ENCODE measurements at regions not wholly inside any gene's neighbourhood (a gene's known extent, or its start where the extent isn't known, plus 50 kb on each side); places are given as distances from the start of the nearest gene placed in this dataset.
"Not testable (repeated sequence)": the region's sequence is repeated elsewhere in the genome, so short reads cannot be mapped to it uniquely, and the experiment has no call there.

GRCh38 chr18:73688851-73689711, 458.6 kb downstream of the FBXO15 start:
- DNase-seq (ENCODE audit: low read depth in 2 of 3, low spot score in 1 of 3), result no peak

DNA sequence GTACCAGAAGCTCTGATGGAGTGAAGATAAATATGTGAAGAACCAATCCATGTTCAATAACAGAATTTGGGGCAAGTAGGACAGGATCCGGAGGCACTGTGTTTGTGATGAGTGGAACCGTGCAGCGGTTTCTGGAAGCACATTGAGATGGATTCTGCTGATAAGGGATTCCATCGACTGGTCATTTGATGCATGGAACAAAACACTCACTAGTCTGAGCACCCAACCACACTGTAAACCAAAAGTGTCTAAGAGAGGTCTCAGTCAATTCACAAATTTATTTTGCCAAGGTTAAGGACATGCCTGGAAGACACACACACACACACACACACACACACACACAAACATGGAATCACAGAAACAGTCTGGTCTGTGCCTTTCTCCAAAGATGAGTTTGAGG, 459.5 kb downstream of the FBXO15 start:
- no peak for DNase-seq (ENCODE audit: low read depth in 2 of 3, low spot score in 1 of 3)

DNA sequence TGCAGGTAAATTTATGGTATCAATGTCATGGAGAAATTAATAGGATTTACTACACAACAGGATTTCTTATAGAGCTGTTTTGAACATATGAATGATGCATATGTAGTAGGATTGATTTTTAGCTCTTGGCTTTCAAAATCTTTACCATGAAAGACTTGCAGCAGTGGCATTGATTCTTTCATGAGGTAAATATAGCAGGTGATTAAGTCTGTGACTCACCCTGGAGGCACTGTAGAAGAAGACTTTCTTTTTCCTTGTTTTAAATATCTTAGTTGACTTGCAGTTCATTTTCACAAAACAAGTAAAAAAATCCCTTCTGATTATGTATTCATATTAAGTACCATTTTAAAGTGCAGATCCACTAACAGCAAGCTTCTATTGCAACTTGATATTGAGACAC, 463.0 kb downstream of the FBXO15 start:
- DNase-seq (ENCODE audit: low read depth in 2 of 3, low spot score in 1 of 3), result no peak

GRCh38 chr18:73683409-73684238, 464.0 kb downstream of the FBXO15 start:
- DNase-seq (ENCODE audit: low read depth in 2 of 3, low spot score in 1 of 3), result no peak

DNA sequence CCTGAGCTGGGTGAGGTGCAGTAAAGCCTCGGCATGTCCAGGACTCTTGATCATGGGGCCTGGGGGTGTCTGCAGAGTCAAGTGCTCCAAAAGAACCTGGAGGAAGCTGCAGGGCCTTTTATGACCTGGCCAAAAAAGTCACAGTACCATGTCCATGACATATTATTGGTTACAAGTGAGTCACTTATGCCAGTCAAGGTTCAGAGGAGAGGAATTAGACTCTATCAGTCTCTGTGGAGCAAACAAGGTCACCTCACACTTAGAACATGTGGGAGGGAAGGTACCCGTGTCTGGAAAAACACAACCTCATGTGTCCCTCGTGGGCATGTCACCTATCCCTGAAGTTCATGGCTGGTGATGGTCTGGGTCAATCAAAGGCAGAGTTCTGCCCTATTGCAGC, 465.7 kb downstream of the FBXO15 start:
- DNase-seq (ENCODE audit: low read depth in 2 of 3, low spot score in 1 of 3), result no peak

DNA sequence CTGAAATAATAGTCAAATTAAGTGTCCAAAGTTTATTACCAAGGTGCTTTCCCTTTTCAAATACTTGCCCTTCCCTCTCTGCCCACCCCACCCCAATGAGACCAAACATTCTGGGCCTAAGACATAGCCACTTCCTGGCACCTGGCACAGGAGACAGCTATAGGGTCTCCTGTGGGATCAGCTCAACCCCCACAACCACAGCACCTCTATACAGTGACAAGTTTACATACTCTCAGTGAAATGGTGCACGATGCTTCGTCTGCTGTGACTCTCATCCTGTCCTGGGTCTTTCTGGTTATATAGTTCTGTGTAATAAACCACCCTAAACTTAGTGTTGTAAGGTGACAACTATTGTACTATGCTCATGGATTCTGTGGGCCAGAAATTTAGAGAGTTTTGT, 466.2 kb downstream of the FBXO15 start:
- DNase-seq (ENCODE audit: low read depth in 2 of 3, low spot score in 1 of 3), result no peak

DNA sequence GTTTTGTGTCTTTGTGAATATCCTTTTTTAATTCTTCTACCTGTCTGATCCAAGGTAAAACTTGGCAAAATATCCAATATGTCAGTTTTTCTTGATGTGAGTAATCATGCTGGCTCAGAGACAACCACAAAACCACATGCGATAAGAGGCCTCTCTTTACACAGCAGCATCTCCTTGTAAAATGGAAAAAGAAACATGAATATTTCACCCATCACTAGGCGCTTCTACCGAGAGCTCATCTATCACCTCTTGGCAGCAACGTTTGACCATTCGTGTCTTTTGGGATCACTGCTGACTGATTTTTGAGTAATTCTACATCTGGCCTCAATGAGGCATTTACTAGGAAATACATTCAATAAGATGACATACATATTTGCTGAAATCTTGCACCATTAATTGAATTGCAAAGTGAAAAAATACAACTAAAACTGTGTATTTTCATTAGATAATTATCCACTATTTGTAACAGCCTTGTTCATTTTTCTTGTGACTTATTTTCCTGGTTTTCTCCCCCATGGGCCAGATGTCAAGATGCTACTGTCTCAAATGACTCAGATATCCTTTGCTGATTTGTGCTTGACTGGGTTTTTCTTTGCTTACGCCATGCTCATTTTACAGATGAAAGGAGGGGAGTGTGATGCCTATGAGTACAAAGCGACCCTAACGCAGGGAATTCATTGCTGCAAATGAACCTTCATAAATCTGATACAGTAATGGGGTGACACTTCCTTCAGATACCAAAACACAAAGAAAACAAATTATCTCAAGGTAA, 467.5 kb downstream of the FBXO15 start:
- no peak for DNase-seq (ENCODE audit: low read depth in 2 of 3, low spot score in 1 of 3)

DNA sequence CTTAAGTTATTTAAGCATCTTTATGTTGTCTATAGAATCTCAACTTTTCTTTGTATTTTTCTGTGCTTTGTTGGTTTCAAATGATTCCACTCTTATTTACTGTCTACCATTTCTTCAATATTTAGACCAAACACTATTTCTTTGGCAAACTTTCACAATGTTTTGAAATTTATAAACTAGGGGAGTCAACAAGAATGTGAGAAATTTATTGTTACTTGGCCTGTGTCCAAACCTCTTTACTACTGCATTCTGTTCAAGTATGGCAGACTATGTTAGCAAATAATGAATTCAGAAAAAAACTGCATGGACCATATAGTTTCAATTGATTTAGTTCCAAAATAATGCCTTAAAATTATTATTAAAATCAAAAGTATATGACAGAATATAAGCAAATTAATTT, 470.2 kb downstream of the FBXO15 start:
- DNase-seq (ENCODE audit: low read depth in 2 of 3, low spot score in 1 of 3), result no peak

DNA sequence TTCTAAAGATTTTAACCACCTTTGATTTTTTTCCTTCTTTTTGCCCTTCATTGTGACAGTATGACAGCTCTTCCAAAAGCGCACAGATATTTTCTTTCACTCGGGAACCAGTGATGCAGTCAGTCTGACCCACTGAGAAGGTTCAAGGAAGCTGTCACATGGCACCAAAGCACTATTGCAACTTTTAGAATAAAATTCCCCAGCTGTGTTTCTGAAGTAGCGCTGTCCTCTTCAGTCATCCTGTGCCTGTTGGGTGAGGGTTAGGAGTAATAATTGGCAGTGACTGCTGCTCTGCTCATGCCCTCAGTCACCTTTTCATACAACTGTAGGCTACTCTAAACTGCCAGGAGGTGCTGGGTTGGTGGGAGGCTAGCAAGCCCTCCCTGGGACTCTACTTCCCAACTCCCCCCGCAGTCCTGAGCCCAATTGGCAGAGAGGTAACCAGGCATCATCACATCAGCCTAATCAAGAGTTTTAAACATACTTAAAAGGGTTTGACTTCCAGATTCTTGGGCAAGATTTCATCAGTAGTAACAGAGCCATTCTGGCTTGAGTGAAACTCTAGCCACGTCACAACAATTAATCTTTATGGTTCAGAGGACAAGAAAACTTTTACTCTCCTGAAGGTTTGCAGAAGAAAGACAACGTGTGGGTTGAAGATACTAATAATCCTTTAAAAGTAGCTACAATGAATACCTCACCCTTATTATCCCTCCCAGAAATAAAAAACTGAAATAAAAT, 473.3 kb downstream of the FBXO15 start:
- DNase-seq (ENCODE audit: low read depth in 2 of 3, low spot score in 1 of 3), result no peak

- not testable (repeated sequence) for DNase-seq (ENCODE audit: low read depth in 2 of 3, low spot score in 1 of 3)
Measured at GRCh38 chr18:73671480-73671879, 476.2 kb downstream of the FBXO15 start.

DNA sequence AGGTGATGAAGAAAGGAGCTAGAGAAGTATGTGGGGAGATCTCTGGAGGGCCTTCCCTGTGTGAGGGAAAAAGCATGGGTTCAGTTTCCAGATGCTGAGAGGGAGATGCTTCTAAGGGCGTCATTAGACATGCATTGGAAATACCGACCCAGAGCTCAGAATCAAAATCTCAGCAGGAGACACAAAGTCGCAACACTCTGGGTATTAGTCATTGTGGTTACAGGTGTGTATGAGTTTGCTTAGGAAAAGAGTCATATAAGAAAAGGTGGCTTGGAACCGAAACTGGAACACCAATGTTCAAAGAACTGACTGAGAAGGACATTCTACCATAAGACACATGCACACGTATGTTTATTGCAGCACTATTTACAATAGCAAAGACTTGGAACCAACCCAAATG, 477.1 kb downstream of the FBXO15 start:
- no peak for DNase-seq (ENCODE audit: low read depth in 2 of 3, low spot score in 1 of 3)

GRCh38 chr18:73670039-73670438, 477.6 kb downstream of the FBXO15 start:
- DNase-seq (ENCODE audit: low read depth in 2 of 3, low spot score in 1 of 3), result no peak

- DNase-seq (ENCODE audit: low read depth in 2 of 3, low spot score in 1 of 3), result no peak
Measured at GRCh38 chr18:73669297-73669696, 478.3 kb downstream of the FBXO15 start.

GRCh38 chr18:73668051-73668450, 479.6 kb downstream of the FBXO15 start:
- no peak for DNase-seq (ENCODE audit: low read depth in 2 of 3, low spot score in 1 of 3)

GRCh38 chr18:73666772-73667171, 480.9 kb downstream of the FBXO15 start:
- DNase-seq (ENCODE audit: low read depth in 2 of 3, low spot score in 1 of 3), result no peak

DNA sequence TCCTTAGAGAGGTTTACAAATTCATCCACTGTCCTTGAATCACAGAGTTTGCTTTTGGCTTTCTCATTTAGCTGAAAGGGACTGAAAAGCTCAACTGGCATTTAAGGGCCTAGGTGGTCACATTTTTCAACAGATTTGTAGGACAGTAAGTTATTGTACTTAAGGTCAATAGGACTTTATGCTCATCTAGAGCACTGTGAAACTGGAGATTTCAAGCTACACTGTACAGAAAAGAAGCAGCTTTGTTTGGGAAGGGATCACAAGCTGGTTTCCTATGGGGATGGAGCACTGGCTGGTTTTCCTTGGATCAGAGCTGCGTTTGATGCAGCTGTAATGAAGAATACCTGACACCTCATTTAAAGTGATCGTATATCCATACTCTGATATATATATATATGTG, 482.7 kb downstream of the FBXO15 start:
- DNase-seq (ENCODE audit: low read depth in 2 of 3, low spot score in 1 of 3), result no peak

- no peak for DNase-seq (ENCODE audit: low read depth in 2 of 3, low spot score in 1 of 3)
Measured at GRCh38 chr18:73663581-73663980, 484.1 kb downstream of the FBXO15 start.

- DNase-seq (ENCODE audit: low read depth in 2 of 3, low spot score in 1 of 3), result no peak
Measured at GRCh38 chr18:73662421-73662820, 485.2 kb downstream of the FBXO15 start.

DNA sequence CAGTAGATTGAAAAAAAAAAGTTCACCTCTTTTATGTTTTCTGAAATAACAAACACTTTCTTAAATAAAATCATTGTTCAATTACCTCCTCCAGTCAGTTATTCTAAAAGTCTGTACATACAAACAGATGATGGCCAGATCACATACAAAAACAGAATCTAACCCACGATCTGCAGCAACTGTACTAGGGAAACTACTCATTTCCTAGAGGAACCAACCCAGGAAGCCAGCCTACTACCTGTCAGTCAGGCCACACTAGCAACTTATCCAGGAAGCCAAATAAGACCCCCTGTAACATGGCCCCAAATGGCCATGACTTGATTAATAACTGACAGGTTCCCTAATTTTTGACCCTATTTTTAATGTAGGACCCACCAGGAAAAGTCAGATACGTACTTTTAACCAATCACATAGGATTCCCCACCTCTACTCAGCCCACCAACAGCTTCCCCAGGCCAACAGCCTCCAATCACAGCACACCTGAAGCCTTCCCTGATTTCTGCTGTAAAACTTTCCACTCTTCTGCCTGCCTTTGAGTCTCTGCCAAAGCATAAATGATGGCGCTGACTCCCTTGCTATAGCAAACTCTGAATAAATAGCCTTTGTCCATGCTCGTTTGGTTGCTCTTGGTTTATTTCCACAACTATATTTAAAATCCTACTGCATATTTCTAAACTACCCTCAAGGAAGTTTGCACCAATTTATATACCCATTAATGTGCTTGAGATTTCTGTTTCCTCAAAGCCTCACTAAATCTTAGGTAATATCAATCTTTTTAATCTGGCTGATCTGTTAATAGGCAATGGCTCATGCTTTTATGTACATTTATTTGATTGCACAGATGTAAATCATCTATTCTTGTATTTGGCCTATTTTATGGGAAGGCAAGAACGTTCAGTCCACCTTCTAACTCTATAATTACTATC, 486.4 kb downstream of the FBXO15 start:
- DNase-seq (ENCODE audit: low read depth in 2 of 3, low spot score in 1 of 3), result no peak

- DNase-seq (ENCODE audit: low read depth in 2 of 3, low spot score in 1 of 3), result no peak
Measured at GRCh38 chr18:73656691-73657090, 490.9 kb downstream of the FBXO15 start.
